22Rv1 (cell line): ENCODE measurements at regions not wholly inside any gene's neighbourhood (a gene's known extent, or its start where the extent isn't known, plus 50 kb on each side); places are given as distances from the start of the nearest gene placed in this dataset.

Experiments
- CTCF ChIP-seq: fragments of 450-650 bp; IDR thresholded peaks from 2 replicates; pipeline ENCODE4 v1.5.1; 2017; ENCODE audit warnings: mild to moderate bottlenecking
- ZFX ChIP-seq: fragments of 450-650 bp; IDR thresholded peaks from 2 replicates; pipeline ENCODE4 v1.6.1; 2017; ENCODE audit warnings: antibody characterized with exemption, borderline replicate concordance

GRCh38 chr5:162684145-162684544, 616.6 kb downstream of the GABRG2 start:
- TF ChIP-seq CTCF (no peak), ZFX (no peak)
